Thyroid gland (tissue), 4 donors: ENCODE measurements at regions not wholly inside any gene's neighbourhood (a gene's known extent, or its start where the extent isn't known, plus 50 kb on each side); places are given as distances from the start of the nearest gene placed in this dataset.

Experiments used
- DNase-seq, 2 donors: peaks; one replicate each; pipeline ENCODE4 v3.0.0-alpha.2; 2019
- H3K27ac ChIP-seq, 3 donors: fragments of 200-600 bp; sonication (generic); 1 replicate in 2 of 3; 2 replicates in 1 of 3; pipeline ENCODE4 v1.5.1; 2016 to 2019; ENCODE audit warnings: mild to moderate bottlenecking in 1 of 3, moderate library complexity in 1 of 3
- H3K27me3 ChIP-seq: fragments of 200-600 bp; sonication (generic); one replicate; pipeline ENCODE4 v1.5.1; 2019
- H3K36me3 ChIP-seq, 2 donors: fragments of 200-600 bp; sonication (generic); one replicate each; pipeline ENCODE4 v1.5.1; 2016 to 2019
- H3K4me1 ChIP-seq, 2 donors: fragments of 200-600 bp; sonication (generic); one replicate each; pipeline ENCODE4 v1.5.1; 2017 to 2019
- H3K4me3 ChIP-seq, 3 donors: fragments of 200-600 bp; sonication (generic); replicated peaks in 1 of 3; 1 replicate in 2 of 3; 2 replicates in 1 of 3; pipeline ENCODE4 v1.5.1; 2016; ENCODE audit warnings: mild to moderate bottlenecking in 1 of 3
- H3K9me3 ChIP-seq: fragments of 200-600 bp; sonication (generic); one replicate; pipeline ENCODE4 v1.5.1; 2017
- CTCF ChIP-seq, 6 experiments: fragments of 200-600 bp in 3 of 6; fragments of 450-650 bp in 3 of 6; sonication (generic) in 3 of 6; IDR thresholded peaks; one replicate each; pipeline ENCODE4 v1.5.1; 2016 to 2019; ENCODE audit warnings: antibody characterized with exemption in 6 of 6, mild to moderate bottlenecking in 2 of 6, inconsistent platforms in 1 of 6, moderate library complexity in 1 of 6
- POLR2A ChIP-seq, 2 donors: fragments of 450-650 bp; IDR thresholded peaks; one replicate each; pipeline ENCODE4 v1.6.1; 2017; ENCODE audit warnings: antibody characterized with exemption in 2 of 2, mild to moderate bottlenecking in 2 of 2, moderate library complexity in 1 of 2
- WGBS, 2 donors: methylation state at CpG; one replicate each; pipeline ENCODE4 v1.1.5; 2017; 5-methylcytosine and 5-hydroxymethylcytosine counted together
- intact Hi-C: fragments of 100-400 bp; cut with DNase I; formaldehyde crosslinking; loops from one replicate; pipeline ENCODE4 v1.15.1; 2023

- WGBS, 2 donors: 81 to 83% methylated on average over 3 of the region's 3 CpGs
- H3K9me3 ChIP-seq: no peaks in the 10 kb centered on the region
- H3K27me3 ChIP-seq: no peaks in the 10 kb centered on the region
- H3K4me1 ChIP-seq: no peaks in the 10 kb centered on the region
- no peaks in the 10 kb centered on the region for H3K36me3 ChIP-seq
- H3K27ac ChIP-seq: no peak overlapping the region
- no peak overlapping the region for H3K4me3 ChIP-seq
- DNase-seq: no peak
- intact Hi-C loops: no loop called here
- TF ChIP-seq CTCF (IDR thresholded peaks at IDR 0.05): no peak
- no peak for TF ChIP-seq POLR2A (IDR thresholded peaks at IDR 0.05)
Measured at GRCh38 chr7:35467456-35467978, 213.6 kb upstream of the TBX20 start.

GRCh38 chr7:35465791-35466336 is 212.0 kb upstream of the TBX20 start:
- WGBS, 2 donors: 15 to 26% methylated on average over 18 of the region's 18 CpGs
- no peaks in the 10 kb centered on the region for H3K36me3 ChIP-seq
- intact Hi-C loops: no loop called here
- TF ChIP-seq CTCF (IDR thresholded peaks at IDR 0.05) (no peak), POLR2A (IDR thresholded peaks at IDR 0.05) (no peak)
- H3K9me3 ChIP-seq: no peaks in the 10 kb centered on the region
- no peak overlapping the region for H3K27ac ChIP-seq
- H3K4me3 ChIP-seq: no peak overlapping the region
- no peaks in the 10 kb centered on the region for H3K27me3 ChIP-seq
- DNase-seq: peak; percentile 84 to 87
- H3K4me1 ChIP-seq: no peaks in the 10 kb centered on the region

- Histone ChIP-seq H3K4me1 (no peaks in the 10 kb centered on the region), H3K27ac (no peak overlapping the region), H3K9me3 (no peaks in the 10 kb centered on the region), H3K4me3 (no peak overlapping the region), H3K36me3 (no peaks in the 10 kb centered on the region), H3K27me3 (no peaks in the 10 kb centered on the region)
- no peak for TF ChIP-seq CTCF (IDR thresholded peaks at IDR 0.05)
- no peak for TF ChIP-seq POLR2A (IDR thresholded peaks at IDR 0.05)
- no peak for DNase-seq
- intact Hi-C loops: no loop called here
- 64 to 85% methylated on average over 4 of the region's 4 CpGs for WGBS, 2 donors
Measured at GRCh38 chr7:35463751-35464150, 209.9 kb upstream of the TBX20 start.

GRCh38 chr7:35463176-35463700 is 209.3 kb upstream of the TBX20 start:
- Histone ChIP-seq H3K4me3 (no peak overlapping the region), H3K36me3 (no peaks in the 10 kb centered on the region), H3K27ac (no peak overlapping the region), H3K4me1 (no peaks in the 10 kb centered on the region), H3K9me3 (no peaks in the 10 kb centered on the region), H3K27me3 (no peaks in the 10 kb centered on the region)
- WGBS, 2 donors: 86 to 87% methylated on average over 3 of the region's 3 CpGs
- intact Hi-C loops: no loop called here
- DNase-seq: no peak
- TF ChIP-seq CTCF (IDR thresholded peaks at IDR 0.05) (no peak), POLR2A (IDR thresholded peaks at IDR 0.05) (no peak)

- no peaks in the 10 kb centered on the region for H3K9me3 ChIP-seq
- H3K4me3 ChIP-seq: no peak overlapping the region
- no peak for DNase-seq
- H3K27ac ChIP-seq: no peak overlapping the region
- H3K27me3 ChIP-seq: no peaks in the 10 kb centered on the region
- no peaks in the 10 kb centered on the region for H3K4me1 ChIP-seq
- no peaks in the 10 kb centered on the region for H3K36me3 ChIP-seq
- TF ChIP-seq POLR2A (IDR thresholded peaks at IDR 0.05): no peak
- no peak for TF ChIP-seq CTCF (IDR thresholded peaks at IDR 0.05)
- WGBS, 2 donors: 21 to 25% methylated on average over 39 to 50 of the region's 58 CpGs
- intact Hi-C loops: no loop called here
Measured at GRCh38 chr7:35454575-35455385, 200.9 kb upstream of the TBX20 start.
